ENCODE measurements at regions not wholly inside any gene's neighbourhood (a gene's known extent, or its start where the extent isn't known, plus 50 kb on each side); places are given as distances from the start of the nearest gene placed in this dataset.

GRCh38 chr10:131487822-131488221 is 176.3 kb upstream of the TCERG1L start:
- no peak for DNase-seq (ENCODE audit: low read depth)

- no peak for DNase-seq (ENCODE audit: low read depth)
These were observed 179.6 kb upstream of the TCERG1L start for GRCh38 chr10:131490991-131491594.

- no peak for DNase-seq (ENCODE audit: low read depth)
These were observed 180.8 kb upstream of the TCERG1L start for GRCh38 chr10:131492211-131492857.

DNA sequence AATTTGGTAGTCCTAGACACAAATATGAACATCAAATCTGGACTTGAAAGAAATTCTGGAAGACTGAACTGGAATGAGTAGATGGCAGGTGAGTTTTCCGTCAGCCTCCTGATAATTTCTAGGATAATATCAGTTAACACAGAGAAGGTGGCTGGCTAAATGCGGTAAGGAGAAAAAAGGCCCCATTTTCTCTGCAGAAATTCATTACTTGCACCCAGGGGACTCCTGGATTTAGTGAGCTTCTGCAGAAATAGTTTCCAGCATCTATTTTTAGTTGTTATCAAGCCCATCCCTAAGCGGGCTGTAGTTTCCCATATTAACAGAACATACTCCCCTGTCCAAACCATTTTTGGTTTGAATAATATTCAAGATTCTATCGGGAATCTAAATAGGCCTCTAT is 181.9 kb upstream of the TCERG1L start:
- DNase-seq (ENCODE audit: low read depth) = no peak

DNA sequence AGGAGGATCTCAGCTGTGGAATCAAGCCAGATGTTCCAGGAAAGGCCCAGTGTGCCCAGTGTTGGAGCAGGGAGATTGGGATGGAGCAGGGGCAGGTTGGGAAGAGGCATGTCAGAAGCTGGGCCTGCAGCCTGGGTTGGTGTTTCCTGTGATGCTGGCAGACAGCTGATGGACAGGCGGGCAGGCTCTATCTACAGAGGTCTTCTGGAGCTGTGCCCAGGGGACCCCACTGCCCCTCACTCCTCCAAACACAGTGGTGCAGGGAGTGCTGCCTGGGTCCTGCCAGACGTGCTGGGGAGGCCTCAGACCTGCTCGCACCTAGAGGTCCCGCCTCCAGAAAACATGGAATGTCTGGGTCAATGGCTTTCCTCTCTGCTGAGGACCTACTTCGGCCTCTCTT is 182.9 kb upstream of the TCERG1L start:
- DNase-seq (ENCODE audit: low read depth) = no peak

DNA sequence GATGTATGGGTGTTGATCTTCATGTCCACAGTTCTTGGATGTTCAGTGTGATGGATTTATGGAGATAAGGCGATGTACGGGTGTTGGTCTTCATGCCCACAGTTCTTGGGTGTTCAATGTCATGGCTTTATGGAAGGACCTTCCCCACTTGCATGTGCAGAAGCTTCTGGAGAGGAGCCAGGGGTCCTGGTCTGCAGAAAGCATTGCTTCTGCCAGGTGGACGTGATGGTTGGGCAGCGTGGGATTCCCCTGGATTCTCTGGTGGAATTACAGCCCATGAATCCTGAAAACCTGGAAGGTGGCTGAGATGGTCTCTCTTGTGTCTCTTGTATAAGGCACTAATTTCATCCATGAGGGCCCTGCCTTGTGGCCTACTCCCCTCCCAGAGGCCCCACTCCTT is 183.7 kb upstream of the TCERG1L start:
- no peak for DNase-seq (ENCODE audit: low read depth)

- no peak for DNase-seq (ENCODE audit: low read depth)
These were observed 184.4 kb upstream of the TCERG1L start for GRCh38 chr10:131495892-131496291.

DNA sequence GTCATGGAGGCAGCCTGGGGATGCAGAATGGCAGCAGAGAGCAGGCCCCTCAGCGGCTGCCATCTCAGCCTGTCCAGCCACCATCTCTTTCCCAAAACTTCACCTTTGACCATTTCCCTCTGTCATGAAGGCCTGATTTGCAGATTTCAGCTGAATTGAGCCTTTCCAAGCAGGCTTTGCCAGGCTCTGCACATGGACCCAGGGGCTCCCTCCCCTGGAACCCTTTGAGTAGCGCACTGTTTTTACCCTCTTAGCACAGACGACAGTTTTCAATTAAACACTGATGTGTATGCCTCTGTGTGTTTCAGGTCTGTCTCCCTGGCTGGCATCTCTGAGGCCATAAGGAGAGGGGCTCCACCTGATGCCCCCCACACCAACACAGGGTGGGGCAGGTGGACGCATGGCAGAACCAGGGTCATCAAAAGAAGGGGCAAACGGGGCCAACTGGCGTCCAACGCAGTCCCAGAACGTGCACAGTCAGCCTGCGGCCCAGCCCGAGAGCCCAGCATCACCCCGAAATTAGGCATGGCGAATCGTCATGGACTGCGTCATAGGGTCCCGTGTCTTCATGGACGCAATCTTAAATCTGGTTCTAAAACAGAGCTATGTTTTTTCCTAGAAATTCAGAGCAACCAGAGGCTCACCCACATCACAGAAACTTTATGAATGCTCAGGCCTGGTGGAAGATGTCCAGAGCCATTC is 185.0 kb upstream of the TCERG1L start:
- DNase-seq (ENCODE audit: low read depth) = no peak

DNA sequence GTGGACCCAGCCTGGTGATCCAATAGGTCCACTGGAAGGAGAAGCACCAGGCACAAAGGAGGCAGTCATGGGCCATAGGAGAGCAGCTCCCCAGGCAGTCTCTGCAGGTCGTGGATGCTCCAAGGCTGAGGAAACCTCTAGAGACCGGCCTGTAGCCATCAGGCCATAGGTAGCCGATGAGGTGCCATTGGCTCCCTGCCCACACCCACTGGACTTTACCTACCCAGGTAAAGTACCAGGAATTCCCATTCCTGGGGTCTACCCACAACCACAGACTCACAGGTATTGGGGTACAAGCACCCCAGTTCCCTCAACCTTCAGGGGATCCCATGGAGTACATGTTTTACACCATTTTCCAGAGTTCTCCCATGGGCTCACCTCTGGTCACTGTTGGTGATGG is 188.0 kb upstream of the TCERG1L start:
- no peak for DNase-seq (ENCODE audit: low read depth)

GRCh38 chr10:131500181-131500580 is 188.7 kb upstream of the TCERG1L start:
- no peak for DNase-seq (ENCODE audit: low read depth)

DNA sequence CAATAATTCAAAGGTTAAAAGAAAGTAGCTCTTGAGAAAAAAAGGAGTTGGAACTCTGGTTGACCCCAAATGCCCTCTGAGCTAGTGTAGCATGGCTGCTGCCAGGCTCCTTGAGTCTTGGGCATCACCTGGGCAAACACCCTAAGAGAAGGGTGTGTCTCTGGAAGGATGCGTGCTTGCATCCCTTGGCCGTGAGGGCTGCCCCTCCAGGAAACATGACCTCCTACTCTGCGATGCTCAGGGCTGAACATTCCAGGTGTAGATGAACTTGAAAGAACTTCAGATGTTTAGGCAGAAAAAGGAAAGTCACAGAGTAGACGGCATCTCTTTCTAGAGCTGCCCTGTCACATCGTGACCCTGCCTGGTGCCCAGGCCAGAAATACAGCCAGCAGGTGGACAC is 189.4 kb upstream of the TCERG1L start:
- DNase-seq (ENCODE audit: low read depth) = no peak

DNA sequence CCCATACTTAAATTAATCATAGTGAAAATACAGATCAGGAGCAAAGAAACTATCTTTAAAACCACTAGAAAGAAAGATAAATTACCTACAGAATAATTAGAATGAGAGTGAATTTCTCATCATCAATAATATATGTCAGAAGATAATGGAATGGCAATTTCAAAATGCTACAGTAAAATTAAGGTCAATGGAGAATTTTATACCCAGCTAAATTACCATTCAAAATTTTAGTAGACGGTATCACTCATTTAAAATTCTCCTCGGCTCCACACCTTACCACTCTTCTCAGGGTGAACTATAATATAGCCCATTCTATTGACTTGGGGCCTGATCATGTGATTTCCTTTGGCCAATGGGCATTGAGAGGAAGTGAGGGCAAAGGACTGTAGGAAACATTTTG is 192.5 kb upstream of the TCERG1L start:
- no peak for DNase-seq (ENCODE audit: low read depth)

DNA sequence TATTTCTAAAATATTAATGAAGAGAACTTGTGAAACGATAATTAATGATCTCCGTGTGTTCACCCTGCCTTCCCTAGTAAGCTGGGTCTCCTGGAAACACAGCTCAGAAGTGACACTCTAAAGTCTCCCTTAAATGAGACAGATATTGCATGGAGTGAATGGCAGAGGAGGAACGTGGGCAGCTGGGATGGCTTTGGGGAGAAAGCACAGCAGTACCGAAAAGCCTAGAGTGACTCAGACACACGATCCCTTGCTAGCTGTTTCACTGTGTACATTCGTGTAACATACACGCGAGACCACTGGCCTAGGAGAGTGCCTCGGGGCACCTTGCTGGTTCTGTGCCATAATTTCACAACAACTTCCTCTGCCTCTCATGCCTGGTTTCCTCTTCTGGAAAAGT is 199.9 kb upstream of the TCERG1L start:
- DNase-seq (ENCODE audit: low read depth) = no peak

GRCh38 chr10:131512852-131513251 is 201.3 kb upstream of the TCERG1L start:
- no peak for DNase-seq (ENCODE audit: low read depth)

DNA sequence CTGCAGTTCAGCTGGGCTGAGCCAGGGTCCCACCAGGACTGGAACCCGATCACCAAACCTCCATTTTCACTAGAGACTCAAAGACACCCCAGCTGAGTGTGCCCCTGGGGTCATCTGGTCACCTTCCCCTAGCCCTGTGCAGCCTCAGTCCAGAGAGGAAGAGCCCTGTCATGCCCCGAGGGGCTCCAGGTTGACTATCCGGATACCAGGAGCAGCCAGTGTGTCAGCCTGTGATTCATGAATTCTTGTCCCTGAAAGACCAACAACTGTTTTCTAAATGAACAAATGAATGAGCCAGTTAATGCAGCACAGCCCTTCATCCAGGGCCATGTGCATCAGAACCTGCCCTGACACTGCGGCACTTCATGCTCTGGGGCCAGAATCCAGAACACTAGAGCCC is 201.9 kb upstream of the TCERG1L start:
- DNase-seq (ENCODE audit: low read depth) = no peak

GRCh38 chr10:131513901-131514300 is 202.4 kb upstream of the TCERG1L start:
- no peak for DNase-seq (ENCODE audit: low read depth)

DNA sequence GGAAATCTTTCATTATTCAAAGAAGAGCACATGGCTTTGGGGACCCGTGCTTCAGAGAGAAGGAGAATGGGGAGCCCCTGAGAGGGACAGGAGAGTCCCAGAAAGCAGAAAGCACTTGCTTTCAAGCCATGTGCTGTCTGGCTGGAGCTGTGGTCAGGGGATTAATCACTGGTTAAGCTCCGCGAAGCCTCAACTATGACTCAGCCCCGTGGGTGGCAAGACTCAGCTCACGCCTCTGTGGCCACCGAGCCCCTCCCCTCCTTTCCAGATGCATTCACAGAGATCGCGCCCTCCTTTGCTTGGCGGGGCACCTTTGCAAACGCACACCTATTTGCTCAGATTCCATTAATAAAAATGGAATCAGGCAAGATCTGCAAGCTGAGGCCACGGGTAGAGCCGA is 202.9 kb upstream of the TCERG1L start:
- DNase-seq (ENCODE audit: low read depth) = no peak

DNA sequence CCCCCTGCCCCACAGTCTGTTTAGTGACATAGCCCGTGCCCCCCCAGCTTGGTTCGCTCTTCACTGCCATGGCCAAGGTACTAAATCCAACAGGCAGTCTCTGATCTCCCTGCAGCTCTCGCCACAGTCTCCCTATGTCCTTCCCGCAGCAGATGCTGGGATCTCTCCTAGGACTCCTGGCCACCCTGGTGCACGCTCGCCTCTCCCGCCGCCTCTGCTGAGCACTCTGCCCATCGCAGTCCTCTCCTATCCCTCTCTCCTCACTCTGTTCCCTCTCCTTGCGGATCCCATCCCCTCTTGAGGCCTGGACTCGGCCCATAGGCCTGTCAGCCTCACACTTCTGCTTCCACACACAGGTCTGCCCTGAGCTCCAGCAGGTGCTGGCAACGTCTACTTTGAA is 204.8 kb upstream of the TCERG1L start:
- DNase-seq (ENCODE audit: low read depth) = no peak

DNA sequence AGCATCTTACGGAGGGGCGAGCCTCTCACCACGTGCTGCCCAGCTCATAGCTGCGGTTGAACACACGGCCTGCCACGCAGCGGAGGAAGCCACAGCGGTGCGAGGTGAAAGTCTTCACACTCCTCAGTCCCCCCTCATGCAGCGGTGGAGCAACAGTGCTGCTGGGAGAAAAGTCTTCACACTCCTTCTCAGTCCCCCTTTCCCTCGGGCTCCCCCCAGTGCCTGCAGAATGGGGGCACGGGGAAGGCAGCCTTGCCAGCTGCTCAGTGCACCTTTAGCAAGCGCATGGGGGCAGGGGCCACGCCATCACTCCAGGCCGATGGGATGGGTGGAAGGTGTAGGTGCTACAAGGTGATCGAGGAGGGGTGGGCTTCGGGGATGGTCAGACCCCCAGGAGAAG is 206.3 kb upstream of the TCERG1L start:
- no peak for DNase-seq (ENCODE audit: low read depth)

DNA sequence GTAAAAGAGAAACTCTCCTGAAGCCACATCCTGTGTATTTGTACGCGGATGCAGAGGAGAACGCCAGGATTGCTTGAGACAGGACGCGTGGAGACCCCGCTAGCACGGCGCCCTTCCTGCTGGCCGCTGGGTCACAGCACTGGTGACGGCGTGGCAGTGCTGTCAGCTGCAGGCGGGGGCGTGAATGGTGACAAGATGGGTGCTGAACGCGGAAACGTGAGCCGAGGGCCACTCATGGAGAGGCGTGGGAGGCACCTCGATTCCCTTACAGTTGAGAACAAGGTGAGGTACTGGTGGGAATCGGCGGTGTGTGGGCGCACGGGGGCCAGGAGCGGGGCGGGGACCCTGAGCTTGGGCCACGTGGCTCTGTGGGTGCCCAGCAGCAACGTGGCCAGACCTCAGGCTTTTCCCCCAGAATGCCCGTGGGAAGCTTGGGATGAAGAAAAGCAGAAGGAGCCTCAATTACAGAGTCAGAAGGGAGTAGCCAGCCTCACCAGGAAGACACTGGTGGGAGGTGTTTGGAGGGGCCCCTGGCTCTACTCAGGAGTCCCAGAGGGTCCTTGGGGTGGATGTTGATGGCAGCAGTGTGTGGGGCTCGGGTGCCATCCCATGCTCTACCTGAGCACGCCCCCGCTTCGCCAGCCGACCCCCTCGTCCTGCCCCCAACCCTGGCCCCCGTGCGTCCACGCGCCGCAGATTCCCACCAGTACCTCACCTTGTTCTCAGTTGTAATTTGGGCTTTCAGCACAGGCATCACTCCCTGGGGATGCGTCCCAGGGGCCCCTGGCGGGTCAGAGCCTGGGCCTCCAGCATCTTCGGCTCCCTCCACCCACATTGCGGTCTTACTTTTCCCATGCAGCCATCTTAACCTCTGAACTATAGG is 208.4 kb upstream of the TCERG1L start:
- no peak for DNase-seq (ENCODE audit: low read depth)

- DNase-seq (ENCODE audit: low read depth) = no peak
These were observed 220.0 kb upstream of the TCERG1L start for GRCh38 chr10:131531265-131532190.

Measured in LHCN-M2 (cell line).